ENCODE measurements at regions not wholly inside any gene's neighbourhood (a gene's known extent, or its start where the extent isn't known, plus 50 kb on each side); places are given as distances from the start of the nearest gene placed in this dataset.

DNA sequence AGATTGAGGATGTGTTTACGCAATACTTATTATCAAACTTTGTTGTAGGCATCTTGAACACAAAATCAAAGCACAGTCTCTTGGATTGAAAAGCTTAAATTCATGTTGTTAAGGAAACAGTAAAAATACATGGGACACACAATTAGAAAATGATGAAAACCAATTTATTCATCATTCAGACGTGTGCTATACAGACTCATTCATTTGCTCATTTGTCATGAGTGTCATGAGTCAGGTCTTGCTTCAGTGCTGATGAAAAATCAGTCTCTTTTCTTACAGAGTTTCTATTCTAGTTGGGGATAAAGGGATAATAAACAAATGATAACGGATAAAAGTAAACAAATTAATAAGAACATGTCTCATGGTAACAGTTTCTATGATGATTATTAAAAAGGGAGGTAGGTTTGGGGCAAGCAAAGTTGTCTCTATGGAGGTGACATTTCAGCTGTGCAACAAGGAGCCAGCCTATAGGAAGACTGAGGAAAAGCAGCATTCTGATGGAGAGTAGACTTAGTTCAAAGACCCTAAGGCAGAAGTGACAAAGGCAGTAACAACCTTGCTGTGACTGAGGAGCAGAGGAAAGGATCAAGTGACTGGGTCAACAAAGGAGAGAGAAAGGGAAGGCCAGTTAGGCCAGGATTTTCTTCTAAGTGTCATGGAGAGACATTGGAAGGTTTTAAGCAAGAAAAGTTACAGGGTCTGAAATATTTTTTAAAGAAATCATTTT is 224.0 kb upstream of the HHIP start:
- TF ChIP-seq, protein P1, sequence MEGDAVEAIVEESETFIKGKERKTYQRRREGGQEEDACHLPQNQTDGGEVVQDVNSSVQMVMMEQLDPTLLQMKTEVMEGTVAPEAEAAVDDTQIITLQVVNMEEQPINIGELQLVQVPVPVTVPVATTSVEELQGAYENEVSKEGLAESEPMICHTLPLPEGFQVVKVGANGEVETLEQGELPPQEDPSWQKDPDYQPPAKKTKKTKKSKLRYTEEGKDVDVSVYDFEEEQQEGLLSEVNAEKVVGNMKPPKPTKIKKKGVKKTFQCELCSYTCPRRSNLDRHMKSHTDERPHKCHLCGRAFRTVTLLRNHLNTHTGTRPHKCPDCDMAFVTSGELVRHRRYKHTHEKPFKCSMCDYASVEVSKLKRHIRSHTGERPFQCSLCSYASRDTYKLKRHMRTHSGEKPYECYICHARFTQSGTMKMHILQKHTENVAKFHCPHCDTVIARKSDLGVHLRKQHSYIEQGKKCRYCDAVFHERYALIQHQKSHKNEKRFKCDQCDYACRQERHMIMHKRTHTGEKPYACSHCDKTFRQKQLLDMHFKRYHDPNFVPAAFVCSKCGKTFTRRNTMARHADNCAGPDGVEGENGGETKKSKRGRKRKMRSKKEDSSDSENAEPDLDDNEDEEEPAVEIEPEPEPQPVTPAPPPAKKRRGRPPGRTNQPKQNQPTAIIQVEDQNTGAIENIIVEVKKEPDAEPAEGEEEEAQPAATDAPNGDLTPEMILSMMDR (conservative IDR thresholded peaks at IDR 0.05; ENCODE audit: low read depth, low read length), result no peak
- no peak for TF ChIP-seq EZH2 (IDR thresholded peaks at IDR 0.05; ENCODE audit: borderline replicate concordance, low read depth, low read length, poor library complexity, severe bottlenecking)
